Heart left ventricle (tissue), 16 donors: ENCODE measurements at regions not wholly inside any gene's neighbourhood (a gene's known extent, or its start where the extent isn't known, plus 50 kb on each side); places are given as distances from the start of the nearest gene placed in this dataset.

Experiments
- ATAC-seq, 4 donors: fragments of 200-7000 bp; cut with Tn5 transposase; one replicate each; pipeline ENCODE4 v1.9.1; 2020 to 2022; ENCODE audit warnings: moderate library complexity in 4 of 4, mild to moderate bottlenecking in 3 of 4, moderate number of reproducible peaks in 1 of 4
- DNase-seq, 5 donors: peaks; one replicate each; pipeline ENCODE4 v3.0.0-alpha.2; 2020
- H3K27ac ChIP-seq, 12 donors: fragments of 200-600 bp; sonication (generic) in 4 of 12; one replicate each; pipeline versions ENCODE4 v1.5.0 to v1.8.0; 2016 to 2022; ENCODE audit warnings: mild to moderate bottlenecking in 2 of 12
- H3K27me3 ChIP-seq, 9 donors: fragments of 200-600 bp; sonication (generic) in 2 of 9; one replicate each; pipeline versions ENCODE4 v1.5.1 to v1.8.0; 2016 to 2022; ENCODE audit warnings: mild to moderate bottlenecking in 3 of 9
- H3K36me3 ChIP-seq, 9 donors: fragments of 200-600 bp; sonication (generic) in 2 of 9; one replicate each; pipeline versions ENCODE4 v1.5.0 to v1.8.0; 2018 to 2022; ENCODE audit warnings: mild to moderate bottlenecking in 2 of 9
- H3K4me1 ChIP-seq, 12 donors: fragments of 200-600 bp; sonication (generic) in 4 of 12; one replicate each; pipeline versions ENCODE4 v1.5.0 to v1.8.0; 2016 to 2022; ENCODE audit warnings: mild to moderate bottlenecking in 3 of 12
- H3K4me3 ChIP-seq, 12 donors: fragments of 200-600 bp; sonication (generic) in 4 of 12; one replicate each; pipeline versions ENCODE4 v1.5.0 to v1.8.0; 2017 to 2022; ENCODE audit warnings: mild to moderate bottlenecking in 9 of 12, moderate library complexity in 4 of 12
- H3K9me3 ChIP-seq, 12 donors: fragments of 200-600 bp; sonication (generic) in 4 of 12; one replicate each; pipeline versions ENCODE4 v1.5.0 to v1.8.0; 2016 to 2022; ENCODE audit warnings: mild to moderate bottlenecking in 1 of 12
- CTCF ChIP-seq, 12 donors: fragments of 200-600 bp; sonication (generic) in 4 of 12; IDR thresholded peaks; one replicate each; pipeline versions ENCODE4 v1.5.0 to v1.8.0; 2018 to 2022; ENCODE audit warnings: antibody characterized with exemption in 12 of 12, mild to moderate bottlenecking in 5 of 12
- POLR2A ChIP-seq, 2 donors: fragments of 450-650 bp; IDR thresholded peaks; one replicate each; pipeline ENCODE4 v1.6.1; 2017; ENCODE audit warnings: antibody characterized with exemption in 2 of 2, mild to moderate bottlenecking in 2 of 2, moderate library complexity in 2 of 2
- WGBS, 4 donors: extraction: QIAGEN DNeasy Blood & Tissue Kit in 2 of 4; methylation state at CpG; one replicate each; pipeline versions ENCODE4 v1.1.5 to v1.1.7; 2013 to 2018; 5-methylcytosine and 5-hydroxymethylcytosine counted together
- intact Hi-C, 10 donors: fragments of 100-400 bp; cut with DNase I; formaldehyde crosslinking; loops; one replicate each; pipeline versions ENCODE4 v1.11.1 to v1.14.2; 2022
- donor health status: ischemic (EF 13 %, LVEDD 7.1; RV severe dilation, severe dysfunction).
- donor health status: healthy with polysubstance abuse.
- donor health status: DM: no; HTN: yes; CAD: no.
- donor health status: DM: no; HTN: no; CAD: no.
- donor health status: ischemic (EF 25% LVEDD 6.9; RV normal size, moderate dysfunction).
- donor health status: ischemic (EF 25% LVEDD 5.7; RV mildly dilated, moderate dysfunction).
- donor health status: healthy.
- donor health status: DM: yes; HTN: yes; CAD: no.
- donor health status: ischemic (EF 35%, LVEDD 5.7; RV mildly dilated, moderate dysfunction).
- donor health status: nonischemic (EF 11% LVEDD 7.7; RV severe dilation, severe dysfunction).
- donor health status: DM: yes; HTN: yes; CAD: no.
- donor health status: PGD.
- donor health status: ischemic (EF 29% LVEDD 5.4; RV normal size, mild dysfunction).
- donor health status: nonischemic (EF 23%, LVEDD 6.1; RV moderate dilation, normal function).

- DNase-seq = no peak
These were observed 58.9 kb upstream of the FAM9C start for GRCh38 chrX:13103188-13103913.

GRCh38 chrX:13102636-13103035 lies 58.2 kb upstream of the FAM9C start:
- Histone ChIP-seq H3K27me3 (peaks cover 0 to 3% (median 0%) of the 10 kb centered on the region in 9 donors), H3K4me1 (peaks cover 0 to 48% (median 17%) of the 10 kb centered on the region in 12 donors), H3K4me3 (no peak overlapping the region), H3K9me3 (no peaks in the 10 kb centered on the region), H3K27ac (peak overlapping the region; percentile 38 to 85 (median 66)), H3K36me3 (no peaks in the 10 kb centered on the region)
- DNase-seq (no peak), ATAC-seq (no peak)
- intact Hi-C loops = loop anchor here in 3 of 10 donors (5.0 to 10.0 kb wide), 5 partner anchors 60 to 382 kb away; partner anchors contain the start of gene TMSB4X (in 2 of the 3)
- TF ChIP-seq POLR2A (IDR thresholded peaks at IDR 0.05) (no peak), CTCF (IDR thresholded peaks at IDR 0.05) (no peak)

More at GRCh38 chrX:13103188-13103913, 58.9 kb upstream of the FAM9C start:
- Histone ChIP-seq H3K36me3 (no peaks in the 10 kb centered on the region), H3K27me3 (peaks cover 0 to 1% (median 0%) of the 10 kb centered on the region in 9 donors), H3K4me3 (no peak overlapping the region), H3K4me1 (peaks cover 0 to 48% (median 16%) of the 10 kb centered on the region in 12 donors), H3K27ac (peak overlapping the region in 9 of 12 donors; percentile 38 to 85 (median 68)), H3K9me3 (no peaks in the 10 kb centered on the region)
- 71 to 90% (median 81%) methylated on average over 6 of the region's 6 CpGs for WGBS, 4 donors
- ATAC-seq = no peak
- intact Hi-C loops = loop anchor here in 3 of 10 donors (5.0 to 10.0 kb wide), 5 partner anchors 59 to 381 kb away; partner anchors contain the start of gene TMSB4X (in 2 of the 3)
- TF ChIP-seq POLR2A (IDR thresholded peaks at IDR 0.05) (no peak), CTCF (IDR thresholded peaks at IDR 0.05) (no peak)

GRCh38 chrX:13101441-13102139 lies 57.2 kb upstream of the FAM9C start:
- Histone ChIP-seq H3K9me3 (no peaks in the 10 kb centered on the region), H3K36me3 (no peaks in the 10 kb centered on the region), H3K4me3 (no peak overlapping the region), H3K27me3 (peaks cover 0 to 3% (median 0%) of the 10 kb centered on the region in 9 donors), H3K4me1 (peaks cover 0 to 48% (median 17%) of the 10 kb centered on the region in 12 donors), H3K27ac (peak overlapping the region; percentile 49 to 85 (median 68))
- intact Hi-C loops = loop anchor here in 3 of 10 donors (5.0 to 10.0 kb wide), 5 partner anchors 61 to 383 kb away; partner anchors contain the start of gene TMSB4X (in 2 of the 3)
- ATAC-seq (peak; percentile 89 to 100 (median 98)), DNase-seq (peak; percentile 60 to 81 (median 67))
- TF ChIP-seq POLR2A (IDR thresholded peaks at IDR 0.05) = no peak
- no peak for TF ChIP-seq CTCF (IDR thresholded peaks at IDR 0.05)
- 33 to 58% (median 40%) methylated on average over 9 of the region's 9 CpGs for WGBS, 4 donors

- ATAC-seq (peak in 1 of 4 donors; percentile 29), DNase-seq (no peak)
- H3K36me3 ChIP-seq = no peaks in the 10 kb centered on the region
- peak overlapping the region in 7 of 12 donors; percentile 15 to 67 (median 54) for H3K27ac ChIP-seq
- H3K27me3 ChIP-seq = peaks cover 0 to 7% (median 0%) of the 10 kb centered on the region in 9 donors
- H3K4me1 ChIP-seq = peaks cover 0 to 57% (median 25%) of the 10 kb centered on the region in 12 donors
- no peak for TF ChIP-seq CTCF (IDR thresholded peaks at IDR 0.05)
- TF ChIP-seq POLR2A (IDR thresholded peaks at IDR 0.05) = no peak
- intact Hi-C loops = loop anchor here in 5 of 10 donors (5.0 to 10.0 kb wide), 4 partner anchors 64 to 124 kb away; partner anchors contain the start of gene TMSB4X (in 4 of the 5)
- H3K4me3 ChIP-seq = no peak overlapping the region
- H3K9me3 ChIP-seq = no peaks in the 10 kb centered on the region
These were observed 54.7 kb upstream of the FAM9C start for GRCh38 chrX:13099121-13099520.
